Heart right ventricle (tissue), 16 donors: ENCODE measurements at regions not wholly inside any gene's neighbourhood (a gene's known extent, or its start where the extent isn't known, plus 50 kb on each side); places are given as distances from the start of the nearest gene placed in this dataset.

Source experiments
- ATAC-seq, 8 donors: fragments of 200-7000 bp; cut with Tn5 transposase; one replicate each; pipeline ENCODE4 v1.9.1; 2020; ENCODE audit warnings: mild to moderate bottlenecking in 8 of 8, moderate library complexity in 8 of 8, moderate number of reproducible peaks in 1 of 8
- DNase-seq, 2 donors: peaks; one replicate each; pipeline ENCODE4 v3.0.0-alpha.2; 2020
- H3K27ac ChIP-seq, 10 donors: fragments of 200-600 bp; sonication (generic) in 2 of 10; one replicate each; pipeline versions ENCODE4 v1.5.0 to v1.8.0; 2020 to 2022; ENCODE audit warnings: mild to moderate bottlenecking in 3 of 10
- H3K27me3 ChIP-seq, 7 donors: fragments of 200-600 bp; one replicate each; pipeline ENCODE4 v1.8.0; 2021 to 2022; ENCODE audit warnings: mild to moderate bottlenecking in 2 of 7
- H3K36me3 ChIP-seq, 9 donors: fragments of 200-600 bp; sonication (generic) in 1 of 9; one replicate each; pipeline versions ENCODE4 v1.5.0 to v1.8.0; 2020 to 2022; ENCODE audit warnings: mild to moderate bottlenecking in 2 of 9
- H3K4me1 ChIP-seq, 9 donors: fragments of 200-600 bp; sonication (generic) in 1 of 9; one replicate each; pipeline versions ENCODE4 v1.5.0 to v1.8.0; 2020 to 2022; ENCODE audit warnings: mild to moderate bottlenecking in 4 of 9
- H3K4me3 ChIP-seq, 10 donors: fragments of 200-600 bp; sonication (generic) in 2 of 10; one replicate each; pipeline versions ENCODE4 v1.5.0 to v1.8.0; 2020 to 2022; ENCODE audit warnings: mild to moderate bottlenecking in 7 of 10, moderate library complexity in 2 of 10
- H3K9me3 ChIP-seq, 11 donors: fragments of 200-600 bp in 10 of 11; sonication (generic) in 2 of 11; one replicate each; pipeline versions ENCODE4 v1.5.0 to v1.8.0; 2013 to 2022; ENCODE audit warnings: mild to moderate bottlenecking in 2 of 11, control low read depth in 1 of 11, moderate library complexity in 1 of 11
- WGBS, 2 donors: extraction: QIAGEN DNeasy Blood & Tissue Kit; methylation state at CpG; one replicate each; pipeline ENCODE4 v1.1.7; 2013; ENCODE audit warnings: inconsistent platforms in 1 of 2; 5-methylcytosine and 5-hydroxymethylcytosine counted together
- intact Hi-C, 10 donors: fragments of 100-400 bp; cut with DNase I; formaldehyde crosslinking; loops; one replicate each; pipeline versions ENCODE4 v1.11.1 to v1.14.2; 2022
- TF ChIP-seq, protein P1 (sequence below), 9 donors: fragments of 200-600 bp; sonication (generic) in 2 of 9; IDR thresholded peaks; one replicate each; pipeline versions ENCODE4 v1.5.0 to v1.8.0; 2021 to 2022; ENCODE audit warnings: antibody characterized with exemption in 9 of 9, mild to moderate bottlenecking in 5 of 9, moderate library complexity in 1 of 9
- donor health status: Arrhythmogenic right ventricular cardiomyopathy.
- donor health status: ischemic (EF 13 %, LVEDD 7.1; RV severe dilation, severe dysfunction).
- donor health status: healthy with polysubstance abuse.
- donor health status: DM: no; HTN: yes; CAD: no.
- donor health status: DM: no; HTN: no; CAD: no.
- donor health status: ischemic (EF 25% LVEDD 6.9; RV normal size, moderate dysfunction).
- donor health status: ischemic (EF 25% LVEDD 5.7; RV mildly dilated, moderate dysfunction).
- donor health status: healthy.
- donor health status: DM: yes; HTN: yes; CAD: no.
- donor health status: Ischemic cardiomyopathy.
- donor health status: ischemic (EF 35%, LVEDD 5.7; RV mildly dilated, moderate dysfunction).
- donor health status: nonischemic (EF 11% LVEDD 7.7; RV severe dilation, severe dysfunction).
- donor health status: DM: yes; HTN: yes; CAD: no.
- donor health status: PGD.
- donor health status: ischemic (EF 29% LVEDD 5.4; RV normal size, mild dysfunction).
- donor health status: nonischemic (EF 23%, LVEDD 6.1; RV moderate dilation, normal function).

DNA sequence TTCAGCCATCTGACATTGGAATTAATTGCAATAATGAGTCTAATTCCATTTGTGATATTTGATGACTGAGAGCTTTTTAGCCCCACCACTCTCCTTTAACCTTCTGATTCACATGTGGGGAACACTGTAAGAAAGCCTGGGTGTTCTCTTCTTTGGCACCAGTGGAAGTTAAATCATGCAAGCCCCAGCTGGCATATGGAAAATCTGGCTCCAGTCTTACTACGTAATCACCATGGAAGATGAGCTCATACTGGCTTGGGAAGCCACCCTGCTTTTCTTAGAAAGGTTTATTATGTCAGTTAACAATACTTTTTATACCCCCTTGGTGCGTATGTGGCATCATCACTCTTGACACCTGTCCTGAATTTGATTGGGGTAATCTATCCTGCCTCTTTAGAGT, 479.3 kb downstream of the SLC16A7 start:
- H3K4me1 ChIP-seq, result peaks cover 0 to 2% (median 0%) of the 10 kb centered on the region in 9 donors
- no peaks in the 10 kb centered on the region for H3K27me3 ChIP-seq
- no peak overlapping the region for H3K4me3 ChIP-seq
- peaks cover 0 to 6% (median 0%) of the 10 kb centered on the region in 11 donors for H3K9me3 ChIP-seq
- H3K36me3 ChIP-seq, result no peaks in the 10 kb centered on the region
- DNase-seq, result no peak
- TF ChIP-seq, protein P1, sequence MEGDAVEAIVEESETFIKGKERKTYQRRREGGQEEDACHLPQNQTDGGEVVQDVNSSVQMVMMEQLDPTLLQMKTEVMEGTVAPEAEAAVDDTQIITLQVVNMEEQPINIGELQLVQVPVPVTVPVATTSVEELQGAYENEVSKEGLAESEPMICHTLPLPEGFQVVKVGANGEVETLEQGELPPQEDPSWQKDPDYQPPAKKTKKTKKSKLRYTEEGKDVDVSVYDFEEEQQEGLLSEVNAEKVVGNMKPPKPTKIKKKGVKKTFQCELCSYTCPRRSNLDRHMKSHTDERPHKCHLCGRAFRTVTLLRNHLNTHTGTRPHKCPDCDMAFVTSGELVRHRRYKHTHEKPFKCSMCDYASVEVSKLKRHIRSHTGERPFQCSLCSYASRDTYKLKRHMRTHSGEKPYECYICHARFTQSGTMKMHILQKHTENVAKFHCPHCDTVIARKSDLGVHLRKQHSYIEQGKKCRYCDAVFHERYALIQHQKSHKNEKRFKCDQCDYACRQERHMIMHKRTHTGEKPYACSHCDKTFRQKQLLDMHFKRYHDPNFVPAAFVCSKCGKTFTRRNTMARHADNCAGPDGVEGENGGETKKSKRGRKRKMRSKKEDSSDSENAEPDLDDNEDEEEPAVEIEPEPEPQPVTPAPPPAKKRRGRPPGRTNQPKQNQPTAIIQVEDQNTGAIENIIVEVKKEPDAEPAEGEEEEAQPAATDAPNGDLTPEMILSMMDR (IDR thresholded peaks at IDR 0.05), result no peak
- H3K27ac ChIP-seq, result no peak overlapping the region
- intact Hi-C loops, result no loop called here
- ATAC-seq, result no peak
- 85 to 88% methylated on average over 2 of the region's 2 CpGs for WGBS, 2 donors

DNA sequence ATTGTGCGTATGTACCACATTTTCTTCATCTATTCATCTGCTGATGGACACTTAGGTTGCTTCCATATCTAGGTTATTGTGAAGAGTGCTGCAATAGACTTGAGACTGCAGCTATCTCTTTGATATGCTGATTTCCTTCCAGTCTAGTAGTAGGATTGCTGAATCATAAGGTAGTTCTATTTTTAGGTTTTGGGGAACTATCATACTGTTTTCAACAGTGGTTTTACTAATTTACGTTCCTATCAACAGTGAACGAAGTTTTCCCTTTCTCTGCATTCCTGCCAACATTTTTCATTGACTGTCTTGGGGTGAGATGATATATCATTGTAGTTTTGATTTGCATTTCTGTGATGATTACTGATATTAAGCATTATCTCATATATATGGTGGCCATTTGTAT, 482.2 kb downstream of the SLC16A7 start:
- no peak overlapping the region for H3K4me3 ChIP-seq
- TF ChIP-seq, protein P1 (IDR thresholded peaks at IDR 0.05), result no peak
- no peak overlapping the region for H3K27ac ChIP-seq
- intact Hi-C loops, result no loop called here
- no peaks in the 10 kb centered on the region for H3K27me3 ChIP-seq
- peaks cover 0 to 8% (median 0%) of the 10 kb centered on the region in 11 donors for H3K9me3 ChIP-seq
- ATAC-seq (no peak), DNase-seq (no peak)
- no peaks in the 10 kb centered on the region for H3K4me1 ChIP-seq
- WGBS, 2 donors, result 79 to 85% methylated on average over 3 of the region's 3 CpGs
- H3K36me3 ChIP-seq, result no peaks in the 10 kb centered on the region

- Histone ChIP-seq H3K27ac (no peak overlapping the region), H3K4me1 (no peaks in the 10 kb centered on the region), H3K9me3 (peaks cover 0 to 17% (median 0%) of the 10 kb centered on the region in 11 donors), H3K27me3 (no peaks in the 10 kb centered on the region), H3K4me3 (no peak overlapping the region), H3K36me3 (no peaks in the 10 kb centered on the region)
- intact Hi-C loops, result no loop called here
- DNase-seq, result no peak
- ATAC-seq, result no peak
- TF ChIP-seq, protein P1 (IDR thresholded peaks at IDR 0.05), result no peak
Observed at GRCh38 chr12:60093428-60093827, 497.6 kb downstream of the SLC16A7 start.

DNA sequence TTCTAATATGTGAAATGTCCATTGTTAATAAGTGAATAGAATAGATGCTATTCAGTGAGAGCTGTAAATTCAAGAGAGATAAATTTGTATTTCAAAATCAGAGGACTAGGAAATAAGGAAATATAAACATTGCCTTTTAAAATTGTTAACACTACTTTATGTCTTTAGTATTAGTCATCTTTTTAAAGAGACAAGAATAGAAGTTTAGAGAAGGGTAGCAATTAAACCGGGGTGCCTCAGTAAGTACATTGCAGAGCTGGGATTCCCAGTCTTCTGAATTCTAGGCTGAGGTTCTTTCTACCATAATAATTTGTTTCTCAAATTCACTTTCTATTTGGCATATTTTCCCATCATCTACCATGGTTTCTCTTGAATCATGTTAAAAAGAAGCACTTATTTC, 498.6 kb downstream of the SLC16A7 start:
- 67 to 82% methylated on average over 1 of the region's 1 CpG for WGBS, 2 donors
- H3K36me3 ChIP-seq, result no peaks in the 10 kb centered on the region
- intact Hi-C loops, result no loop called here
- TF ChIP-seq, protein P1 (IDR thresholded peaks at IDR 0.05), result no peak
- no peaks in the 10 kb centered on the region for H3K4me1 ChIP-seq
- no peak overlapping the region for H3K4me3 ChIP-seq
- no peak overlapping the region for H3K27ac ChIP-seq
- no peaks in the 10 kb centered on the region for H3K27me3 ChIP-seq
- no peak for ATAC-seq
- peaks cover 0 to 27% (median 6%) of the 10 kb centered on the region in 11 donors for H3K9me3 ChIP-seq
- DNase-seq, result no peak
